Ishikawa (cell line): ENCODE measurements at regions not wholly inside any gene's neighbourhood (a gene's known extent, or its start where the extent isn't known, plus 50 kb on each side); places are given as distances from the start of the nearest gene placed in this dataset.

Experiments used
- CEBPB ChIP-seq: IDR thresholded peaks from 2 replicates; pipeline ENCODE4 v1.6.1; 2012
- CREB1 ChIP-seq: IDR thresholded peaks from 2 replicates; pipeline ENCODE4 v1.6.1; 2012; ENCODE audit warnings: low read depth
- EGR1 ChIP-seq: IDR thresholded peaks from 2 replicates; pipeline ENCODE4 v1.6.1; 2012
- EP300 ChIP-seq: IDR thresholded peaks from 2 replicates; pipeline ENCODE4 v1.6.1; 2012; ENCODE audit warnings: borderline replicate concordance
- FOXM1 ChIP-seq: IDR thresholded peaks from 2 replicates; pipeline ENCODE4 v1.6.1; 2012; ENCODE audit warnings: low read depth, borderline replicate concordance
- RAD21 ChIP-seq: IDR thresholded peaks from 2 replicates; pipeline ENCODE4 v1.6.1; 2012; ENCODE audit warnings: low read depth
- TCF12 ChIP-seq: IDR thresholded peaks from 2 replicates; pipeline ENCODE4 v1.6.1; 2012; ENCODE audit warnings: low read depth
- TEAD4 ChIP-seq: IDR thresholded peaks from 2 replicates; pipeline ENCODE4 v1.6.1; 2012
- USF1 ChIP-seq: IDR thresholded peaks from 2 replicates; pipeline ENCODE4 v1.6.1; 2012
- YY1 ChIP-seq: IDR thresholded peaks from 2 replicates; pipeline ENCODE4 v1.6.1; 2012; ENCODE audit warnings: low read depth
- ZBTB7A ChIP-seq: IDR thresholded peaks from 2 replicates; pipeline ENCODE4 v1.6.1; 2012; ENCODE audit warnings: low read depth
- TF ChIP-seq, protein P1 (sequence below): IDR thresholded peaks from 2 replicates; pipeline ENCODE4 v1.6.1; 2012
- TF ChIP-seq, protein P2 (sequence below): IDR thresholded peaks from 2 replicates; pipeline ENCODE4 v1.6.1; 2012; ENCODE audit warnings: low read depth, mild to moderate bottlenecking

DNA sequence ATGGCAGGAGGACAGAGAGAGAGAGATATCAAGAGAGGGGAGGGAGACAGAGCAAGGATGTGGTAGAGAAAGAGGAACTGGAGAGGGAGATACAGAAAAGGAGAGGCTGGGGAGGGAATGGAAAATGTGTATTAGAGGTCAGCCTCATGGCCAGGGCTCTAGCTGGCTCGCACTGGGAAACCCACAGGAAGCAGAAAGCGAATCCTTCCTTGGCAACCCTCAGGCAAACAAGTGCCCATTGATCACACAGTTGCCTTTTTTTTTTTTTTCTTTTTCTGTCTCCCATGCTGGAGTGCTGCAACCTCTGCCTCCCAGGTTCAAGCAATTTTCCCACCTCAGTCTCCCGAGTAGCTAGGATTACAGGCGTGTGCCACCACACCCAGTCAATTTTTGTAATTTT lies 391.2 kb downstream of the TYW1 start:
- no peak for TF ChIP-seq EP300
- no peak for TF ChIP-seq FOXM1
- TF ChIP-seq, protein P1, sequence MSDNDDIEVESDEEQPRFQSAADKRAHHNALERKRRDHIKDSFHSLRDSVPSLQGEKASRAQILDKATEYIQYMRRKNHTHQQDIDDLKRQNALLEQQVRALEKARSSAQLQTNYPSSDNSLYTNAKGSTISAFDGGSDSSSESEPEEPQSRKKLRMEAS = no peak
- TF ChIP-seq TCF12 = no peak
- no peak for TF ChIP-seq CEBPB
- no peak for TF ChIP-seq ZBTB7A
- TF ChIP-seq YY1 = no peak
- no peak for TF ChIP-seq EGR1
- TF ChIP-seq RAD21 = no peak
- TF ChIP-seq, protein P2, sequence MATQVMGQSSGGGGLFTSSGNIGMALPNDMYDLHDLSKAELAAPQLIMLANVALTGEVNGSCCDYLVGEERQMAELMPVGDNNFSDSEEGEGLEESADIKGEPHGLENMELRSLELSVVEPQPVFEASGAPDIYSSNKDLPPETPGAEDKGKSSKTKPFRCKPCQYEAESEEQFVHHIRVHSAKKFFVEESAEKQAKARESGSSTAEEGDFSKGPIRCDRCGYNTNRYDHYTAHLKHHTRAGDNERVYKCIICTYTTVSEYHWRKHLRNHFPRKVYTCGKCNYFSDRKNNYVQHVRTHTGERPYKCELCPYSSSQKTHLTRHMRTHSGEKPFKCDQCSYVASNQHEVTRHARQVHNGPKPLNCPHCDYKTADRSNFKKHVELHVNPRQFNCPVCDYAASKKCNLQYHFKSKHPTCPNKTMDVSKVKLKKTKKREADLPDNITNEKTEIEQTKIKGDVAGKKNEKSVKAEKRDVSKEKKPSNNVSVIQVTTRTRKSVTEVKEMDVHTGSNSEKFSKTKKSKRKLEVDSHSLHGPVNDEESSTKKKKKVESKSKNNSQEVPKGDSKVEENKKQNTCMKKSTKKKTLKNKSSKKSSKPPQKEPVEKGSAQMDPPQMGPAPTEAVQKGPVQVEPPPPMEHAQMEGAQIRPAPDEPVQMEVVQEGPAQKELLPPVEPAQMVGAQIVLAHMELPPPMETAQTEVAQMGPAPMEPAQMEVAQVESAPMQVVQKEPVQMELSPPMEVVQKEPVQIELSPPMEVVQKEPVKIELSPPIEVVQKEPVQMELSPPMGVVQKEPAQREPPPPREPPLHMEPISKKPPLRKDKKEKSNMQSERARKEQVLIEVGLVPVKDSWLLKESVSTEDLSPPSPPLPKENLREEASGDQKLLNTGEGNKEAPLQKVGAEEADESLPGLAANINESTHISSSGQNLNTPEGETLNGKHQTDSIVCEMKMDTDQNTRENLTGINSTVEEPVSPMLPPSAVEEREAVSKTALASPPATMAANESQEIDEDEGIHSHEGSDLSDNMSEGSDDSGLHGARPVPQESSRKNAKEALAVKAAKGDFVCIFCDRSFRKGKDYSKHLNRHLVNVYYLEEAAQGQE = no peak
- no peak for TF ChIP-seq CREB1
- no peak for TF ChIP-seq USF1
- no peak for TF ChIP-seq TEAD4
